H9 (cell line): ENCODE measurements at regions not wholly inside any gene's neighbourhood (a gene's known extent, or its start where the extent isn't known, plus 50 kb on each side); places are given as distances from the start of the nearest gene placed in this dataset.

Source experiments
- DNase-seq: peaks from one replicate; pipeline ENCODE4 v3.0.0-alpha.2; 2017
- H2AFZ ChIP-seq: one replicate; pipeline ENCODE4 v1.6.1; 2013; ENCODE audit warnings: mild to moderate bottlenecking, low read length, control low read depth, moderate library complexity
- H2AK5ac ChIP-seq: 2 replicates; pipeline ENCODE4 v1.6.1; 2013; ENCODE audit warnings: low read length, control low read depth, mixed read lengths; ENCODE audit not compliant: insufficient read length
- H2BK120ac ChIP-seq: one replicate; pipeline ENCODE4 v1.6.1; 2013; ENCODE audit warnings: low read depth, mild to moderate bottlenecking, low read length, control low read depth, inconsistent platforms; ENCODE audit not compliant: poor library complexity, severe bottlenecking
- H2BK12ac ChIP-seq: 2 replicates; pipeline ENCODE4 v1.6.1; 2013; ENCODE audit warnings: low read length, control low read depth, mixed read lengths, low read depth; ENCODE audit not compliant: insufficient read length
- H2BK15ac ChIP-seq: 2 replicates; pipeline ENCODE4 v1.6.1; 2013; ENCODE audit warnings: low read depth, low read length, control low read depth
- H2BK20ac ChIP-seq: one replicate; pipeline ENCODE4 v1.6.1; 2013; ENCODE audit warnings: low read depth, mild to moderate bottlenecking, low read length, control low read depth, inconsistent platforms; ENCODE audit not compliant: poor library complexity, severe bottlenecking
- H2BK5ac ChIP-seq: 2 replicates; pipeline ENCODE4 v1.6.1; 2013; ENCODE audit warnings: low read length, control low read depth, mixed read lengths; ENCODE audit not compliant: insufficient read length
- H3K14ac ChIP-seq: 2 replicates; pipeline ENCODE4 v1.6.1; 2013; ENCODE audit warnings: low read length, control low read depth; ENCODE audit not compliant: insufficient read depth
- H3K18ac ChIP-seq: 2 replicates; pipeline ENCODE4 v1.6.1; 2013; ENCODE audit warnings: low read depth, mild to moderate bottlenecking, mixed read lengths, low read length, control low read depth; ENCODE audit not compliant: insufficient read length
- H3K23ac ChIP-seq: 2 replicates; pipeline ENCODE4 v1.6.1; 2013; ENCODE audit warnings: low read length, control low read depth, mixed read lengths, low read depth; ENCODE audit not compliant: insufficient read length
- H3K23me2 ChIP-seq: 2 replicates; pipeline ENCODE4 v1.6.1; 2013; ENCODE audit warnings: low read depth, mild to moderate bottlenecking, mixed read lengths, low read length, control low read depth; ENCODE audit not compliant: insufficient read length, poor library complexity, severe bottlenecking
- H3K27ac ChIP-seq: 2 replicates; pipeline ENCODE4 v1.5.1; 2013; ENCODE audit warnings: low read length, control low read depth, mixed read lengths, low read depth; ENCODE audit not compliant: insufficient read length
- H3K27me3 ChIP-seq: 2 replicates; pipeline ENCODE4 v1.6.1; 2013; ENCODE audit warnings: low read length, control low read depth, inconsistent platforms; ENCODE audit not compliant: insufficient read depth
- H3K4ac ChIP-seq: 2 replicates; pipeline ENCODE4 v1.6.1; 2013; ENCODE audit warnings: low read depth, mild to moderate bottlenecking, control low read depth, inconsistent platforms, low read length, moderate library complexity
- H3K4me1 ChIP-seq: 2 replicates; pipeline ENCODE4 v1.6.1; 2013; ENCODE audit warnings: low read length, control low read depth, inconsistent platforms; ENCODE audit not compliant: insufficient read depth
- H3K4me2 ChIP-seq: 2 replicates; pipeline ENCODE4 v1.6.1; 2013; ENCODE audit warnings: low read length, control low read depth, mixed read lengths; ENCODE audit not compliant: insufficient read length, insufficient read depth
- H3K56ac ChIP-seq: 2 replicates; pipeline ENCODE4 v1.6.1; 2013; ENCODE audit warnings: low read depth, mild to moderate bottlenecking, mixed read lengths, low read length, control low read depth; ENCODE audit not compliant: insufficient read length
- H3K79me1 ChIP-seq: 2 replicates; pipeline ENCODE4 v1.6.1; 2013; ENCODE audit warnings: low read depth, mild to moderate bottlenecking, moderate library complexity, low read length, control low read depth, inconsistent platforms; ENCODE audit not compliant: insufficient read depth, poor library complexity, severe bottlenecking
- H3K79me2 ChIP-seq: 2 replicates; pipeline ENCODE4 v1.6.1; 2013; ENCODE audit warnings: low read length, control low read depth, inconsistent platforms; ENCODE audit not compliant: insufficient read depth
- H3K9ac ChIP-seq: 2 replicates; pipeline ENCODE4 v1.6.1; 2013; ENCODE audit warnings: low read length, control low read depth, mixed read lengths; ENCODE audit not compliant: insufficient read length; ENCODE audit errors: extremely low read depth
- H3K9me3 ChIP-seq: one replicate; pipeline ENCODE4 v1.6.1; 2013; ENCODE audit warnings: low read depth, low read length, inconsistent platforms; ENCODE audit not compliant: control insufficient read depth
- H3T11ph ChIP-seq: one replicate; pipeline ENCODE4 v1.6.1; 2013; ENCODE audit warnings: mild to moderate bottlenecking, low read length, control low read depth, inconsistent platforms
- H4K20me1 ChIP-seq: one replicate; pipeline ENCODE4 v1.6.1; 2013; ENCODE audit not compliant: control insufficient read depth, insufficient read length, insufficient read depth
- H4K5ac ChIP-seq: 2 replicates; pipeline ENCODE4 v1.6.1; 2013; ENCODE audit warnings: low read depth, mild to moderate bottlenecking, mixed read lengths, low read length, control low read depth; ENCODE audit not compliant: insufficient read length
- H4K8ac ChIP-seq: replicated peaks from 2 replicates; pipeline ENCODE4 v1.6.1; 2013; ENCODE audit warnings: low read length, control low read depth, mixed read lengths, low read depth; ENCODE audit not compliant: insufficient read length
- H4K91ac ChIP-seq: 2 replicates; pipeline ENCODE4 v1.6.1; 2013; ENCODE audit warnings: low read depth, mild to moderate bottlenecking, moderate library complexity, mixed read lengths, low read length, control low read depth; ENCODE audit not compliant: insufficient read length
- H3K27ac Mint-ChIP-seq, 3 experiments: 2 replicates in 2 of 3; 3 replicates in 1 of 3; pipeline ENCODE4 v1.8.0; 2020 to 2021; ENCODE audit warnings: mixed read lengths in 3 of 3, mild to moderate bottlenecking in 1 of 3, moderate library complexity in 1 of 3
- H3K27me3 Mint-ChIP-seq: 2 replicates; pipeline ENCODE4 v1.8.0; 2021; ENCODE audit warnings: low read depth, mild to moderate bottlenecking, moderate library complexity, mixed read lengths
- H3K36me3 Mint-ChIP-seq, 3 experiments: 2 replicates in 2 of 3; 3 replicates in 1 of 3; pipeline ENCODE4 v1.8.0; 2020 to 2021; ENCODE audit warnings: low read depth in 3 of 3, mixed read lengths in 3 of 3; ENCODE audit not compliant: insufficient read depth in 1 of 3
- H3K4me1 Mint-ChIP-seq, 2 experiments: 2 replicates each; pipeline ENCODE4 v1.8.0; 2020; ENCODE audit warnings: mixed read lengths in 2 of 2
- H3K4me3 Mint-ChIP-seq, 2 experiments: 2 replicates in 1 of 2; 3 replicates in 1 of 2; pipeline ENCODE4 v1.8.0; 2020 to 2021; ENCODE audit warnings: mild to moderate bottlenecking in 2 of 2, mixed read lengths in 2 of 2, moderate library complexity in 1 of 2
- H3K9me3 Mint-ChIP-seq, 2 experiments: 2 replicates in 1 of 2; 3 replicates in 1 of 2; pipeline ENCODE4 v1.8.0; 2020; ENCODE audit warnings: mild to moderate bottlenecking in 2 of 2, mixed read lengths in 2 of 2, moderate library complexity in 1 of 2
- WGBS: extraction: QIAGEN DNeasy Blood & Tissue Kit; methylation state at CpG from one replicate; pipeline ENCODE4 v1.1.7; 2013; ENCODE audit warnings: missing lambda C conversion rate, low lambda C conversion rate, mixed read lengths; ENCODE audit not compliant: insufficient read length; ENCODE audit errors: extremely low coverage; 5-methylcytosine and 5-hydroxymethylcytosine counted together
- TF ChIP-seq, protein P1 (sequence below): fragments of 200-600 bp; sonication (generic); conservative IDR thresholded peaks from 3 replicates; pipeline ENCODE4 v1.8.0; 2021; ENCODE audit warnings: antibody characterized with exemption, mild to moderate bottlenecking

DNA sequence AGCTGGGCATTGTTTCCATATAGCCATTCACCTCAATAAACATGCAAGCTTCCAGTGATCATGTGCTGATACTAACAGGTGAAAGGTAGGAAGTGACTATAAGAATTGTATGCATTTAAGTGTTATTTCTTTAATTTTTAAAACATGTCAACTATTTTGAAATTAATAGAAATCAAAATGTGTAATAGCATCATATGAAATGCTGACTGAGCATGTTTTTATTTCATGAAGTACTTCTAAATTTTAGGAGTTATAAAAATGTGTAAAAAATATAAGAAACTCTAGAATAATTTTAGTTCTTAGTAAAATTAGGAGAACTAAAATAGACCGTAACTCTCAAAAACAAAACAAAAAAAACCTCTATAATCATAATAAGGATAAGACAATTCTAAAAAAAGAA is 229.3 kb upstream of the ARPP21 start:
- no peak overlapping the region for H3K18ac ChIP-seq
- H4K5ac ChIP-seq, result no peak overlapping the region
- no peaks in the 10 kb centered on the region for H3K4me1 Mint-ChIP-seq
- H2BK20ac ChIP-seq, result no peak overlapping the region
- H2BK15ac ChIP-seq, result no peak overlapping the region
- H3K27ac ChIP-seq, result no peak overlapping the region
- H2BK5ac ChIP-seq, result no peak overlapping the region
- no peak overlapping the region for H3T11ph ChIP-seq
- H2BK12ac ChIP-seq, result no peak overlapping the region
- H3K9me3 ChIP-seq, result no peaks in the 10 kb centered on the region
- H3K4me2 ChIP-seq, result no peak overlapping the region
- no peak overlapping the region for H3K27ac Mint-ChIP-seq
- H4K20me1 ChIP-seq, result no peaks in the 10 kb centered on the region
- TF ChIP-seq, protein P1, sequence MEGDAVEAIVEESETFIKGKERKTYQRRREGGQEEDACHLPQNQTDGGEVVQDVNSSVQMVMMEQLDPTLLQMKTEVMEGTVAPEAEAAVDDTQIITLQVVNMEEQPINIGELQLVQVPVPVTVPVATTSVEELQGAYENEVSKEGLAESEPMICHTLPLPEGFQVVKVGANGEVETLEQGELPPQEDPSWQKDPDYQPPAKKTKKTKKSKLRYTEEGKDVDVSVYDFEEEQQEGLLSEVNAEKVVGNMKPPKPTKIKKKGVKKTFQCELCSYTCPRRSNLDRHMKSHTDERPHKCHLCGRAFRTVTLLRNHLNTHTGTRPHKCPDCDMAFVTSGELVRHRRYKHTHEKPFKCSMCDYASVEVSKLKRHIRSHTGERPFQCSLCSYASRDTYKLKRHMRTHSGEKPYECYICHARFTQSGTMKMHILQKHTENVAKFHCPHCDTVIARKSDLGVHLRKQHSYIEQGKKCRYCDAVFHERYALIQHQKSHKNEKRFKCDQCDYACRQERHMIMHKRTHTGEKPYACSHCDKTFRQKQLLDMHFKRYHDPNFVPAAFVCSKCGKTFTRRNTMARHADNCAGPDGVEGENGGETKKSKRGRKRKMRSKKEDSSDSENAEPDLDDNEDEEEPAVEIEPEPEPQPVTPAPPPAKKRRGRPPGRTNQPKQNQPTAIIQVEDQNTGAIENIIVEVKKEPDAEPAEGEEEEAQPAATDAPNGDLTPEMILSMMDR, result no peak
- DNase-seq, result no peak
- no peak overlapping the region for H3K56ac ChIP-seq
- no peak overlapping the region for H3K4ac ChIP-seq
- no peaks in the 10 kb centered on the region for H3K27me3 ChIP-seq
- no peaks in the 10 kb centered on the region for H3K79me1 ChIP-seq
- H3K4me1 ChIP-seq, result no peaks in the 10 kb centered on the region
- no CpG with 5 or more reads among the region's 1 CpG for WGBS
- H2AK5ac ChIP-seq, result no peak overlapping the region
- no peak overlapping the region for H3K23ac ChIP-seq
- no peak overlapping the region for H4K91ac ChIP-seq
- no peak overlapping the region for H2BK120ac ChIP-seq
- H3K4me3 Mint-ChIP-seq, result no peak overlapping the region
- H3K9me3 Mint-ChIP-seq, result no peaks in the 10 kb centered on the region
- no peak overlapping the region for H2AFZ ChIP-seq
- H3K36me3 Mint-ChIP-seq, result no peaks in the 10 kb centered on the region
- H3K23me2 ChIP-seq, result no peaks in the 10 kb centered on the region
- no peak overlapping the region for H4K8ac ChIP-seq
- H3K79me2 ChIP-seq, result no peaks in the 10 kb centered on the region
- H3K27me3 Mint-ChIP-seq, result no peaks in the 10 kb centered on the region
- H3K9ac ChIP-seq, result no peak overlapping the region
- H3K14ac ChIP-seq, result no peak overlapping the region
